Esophagus squamous epithelium (tissue), 4 donors: ENCODE measurements at regions not wholly inside any gene's neighbourhood (a gene's known extent, or its start where the extent isn't known, plus 50 kb on each side); places are given as distances from the start of the nearest gene placed in this dataset.

ENCODE experiments used
- CTCF ChIP-seq, 6 experiments: fragments of 450-650 bp in 4 of 6; fragments of 200-600 bp in 2 of 6; sonication (generic) in 2 of 6; IDR thresholded peaks; one replicate each; pipeline ENCODE4 v1.5.1; 2016 to 2019; ENCODE audit warnings: antibody characterized with exemption in 6 of 6, mild to moderate bottlenecking in 4 of 6, moderate library complexity in 4 of 6
- POLR2A ChIP-seq, 4 donors: fragments of 450-650 bp; IDR thresholded peaks; one replicate each; pipeline ENCODE4 v1.6.1; 2017; ENCODE audit warnings: antibody characterized with exemption in 4 of 4, mild to moderate bottlenecking in 4 of 4, moderate library complexity in 3 of 4

DNA sequence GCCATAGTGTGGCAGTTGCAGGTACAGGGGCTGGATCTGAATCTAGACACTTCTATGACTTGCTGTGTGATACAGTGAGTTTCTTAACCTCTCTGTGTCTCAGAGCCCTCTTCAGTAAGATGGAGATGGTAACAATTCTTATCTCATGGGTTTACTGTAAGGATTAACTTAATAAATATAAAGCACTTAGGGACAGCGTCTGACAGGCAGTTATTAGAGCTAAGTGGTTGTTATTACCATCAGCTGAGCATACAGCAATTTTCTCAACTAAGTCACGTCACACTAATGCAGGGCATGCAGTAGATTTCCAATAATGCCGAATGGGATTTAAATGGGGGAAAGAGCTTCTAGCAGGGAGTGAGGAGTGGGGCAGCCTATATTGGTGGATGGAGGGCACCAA is 162.6 kb downstream of the SH2D4B start:
- TF ChIP-seq CTCF (IDR thresholded peaks at IDR 0.05) (no peak), POLR2A (IDR thresholded peaks at IDR 0.05) (no peak)
